ENCODE measurements at regions not wholly inside any gene's neighbourhood (a gene's known extent, or its start where the extent isn't known, plus 50 kb on each side); places are given as distances from the start of the nearest gene placed in this dataset.

- TF ChIP-seq CTCF (conservative IDR thresholded peaks at IDR 0.05; ENCODE audit: low read depth, low read length) (no peak), RCOR1 (IDR thresholded peaks at IDR 0.05; ENCODE audit: insufficient replicate concordance, low read length) (no peak), POLR2A (IDR thresholded peaks at IDR 0.05; ENCODE audit: low read depth, low read length) (no peak), RAD21 (IDR thresholded peaks at IDR 0.05; ENCODE audit: low read length) (no peak), USF2 (IDR thresholded peaks at IDR 0.05; ENCODE audit: low read depth, low read length) (no peak), CHD1 (IDR thresholded peaks at IDR 0.05; ENCODE audit: low read depth, low read length) (no peak), RFX5 (IDR thresholded peaks at IDR 0.05; ENCODE audit: low read depth, low read length) (no peak), MAFK (IDR thresholded peaks at IDR 0.05; ENCODE audit: low read depth, low read length) (no peak), BHLHE40 (IDR thresholded peaks at IDR 0.05; ENCODE audit: low read depth, low read length) (no peak)
Observed at GRCh38 chr6:132236281-132236680, 165.0 kb downstream of the MOXD1 start.

Measured in IMR-90 (cell line).